ENCODE measurements at regions not wholly inside any gene's neighbourhood (a gene's known extent, or its start where the extent isn't known, plus 50 kb on each side); places are given as distances from the start of the nearest gene placed in this dataset.

- no peak for TF ChIP-seq CTCF (IDR thresholded peaks at IDR 0.05)
- TF ChIP-seq POLR2AphosphoS5 (IDR thresholded peaks at IDR 0.05) = no peak
Observed at GRCh38 chr16:27624154-27625049, 74.5 kb downstream of the KATNIP start.

All from esophagus muscularis mucosa (tissue), 3 donors.